ENCODE measurements at regions not wholly inside any gene's neighbourhood (a gene's known extent, or its start where the extent isn't known, plus 50 kb on each side); places are given as distances from the start of the nearest gene placed in this dataset.

- H3K27ac ChIP-seq = no peak overlapping the region
- ATAC-seq (no peak), DNase-seq (no peak)
- no peaks in the 10 kb centered on the region for H3K36me3 ChIP-seq
- H3K27me3 ChIP-seq (ENCODE audit: low read depth) = no peaks in the 10 kb centered on the region
- intact Hi-C loops (cut with DNase I) = no loop called here
- no peaks in the 10 kb centered on the region for H3K4me1 ChIP-seq
- H3K4me3 ChIP-seq = no peak overlapping the region
- TF ChIP-seq, protein P1, sequence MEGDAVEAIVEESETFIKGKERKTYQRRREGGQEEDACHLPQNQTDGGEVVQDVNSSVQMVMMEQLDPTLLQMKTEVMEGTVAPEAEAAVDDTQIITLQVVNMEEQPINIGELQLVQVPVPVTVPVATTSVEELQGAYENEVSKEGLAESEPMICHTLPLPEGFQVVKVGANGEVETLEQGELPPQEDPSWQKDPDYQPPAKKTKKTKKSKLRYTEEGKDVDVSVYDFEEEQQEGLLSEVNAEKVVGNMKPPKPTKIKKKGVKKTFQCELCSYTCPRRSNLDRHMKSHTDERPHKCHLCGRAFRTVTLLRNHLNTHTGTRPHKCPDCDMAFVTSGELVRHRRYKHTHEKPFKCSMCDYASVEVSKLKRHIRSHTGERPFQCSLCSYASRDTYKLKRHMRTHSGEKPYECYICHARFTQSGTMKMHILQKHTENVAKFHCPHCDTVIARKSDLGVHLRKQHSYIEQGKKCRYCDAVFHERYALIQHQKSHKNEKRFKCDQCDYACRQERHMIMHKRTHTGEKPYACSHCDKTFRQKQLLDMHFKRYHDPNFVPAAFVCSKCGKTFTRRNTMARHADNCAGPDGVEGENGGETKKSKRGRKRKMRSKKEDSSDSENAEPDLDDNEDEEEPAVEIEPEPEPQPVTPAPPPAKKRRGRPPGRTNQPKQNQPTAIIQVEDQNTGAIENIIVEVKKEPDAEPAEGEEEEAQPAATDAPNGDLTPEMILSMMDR (IDR thresholded peaks at IDR 0.05) = no peak
- H3K9me3 ChIP-seq = no peaks in the 10 kb centered on the region
Observed at GRCh38 chr4:138857416-138857815, 158.2 kb upstream of the NOCT start.

- ATAC-seq (no peak), DNase-seq (no peak)
- no peaks in the 10 kb centered on the region for H3K27me3 ChIP-seq (ENCODE audit: low read depth)
- H3K36me3 ChIP-seq = no peaks in the 10 kb centered on the region
- H3K4me1 ChIP-seq = no peaks in the 10 kb centered on the region
- intact Hi-C loops (cut with DNase I) = no loop called here
- no peak overlapping the region for H3K27ac ChIP-seq
- H3K9me3 ChIP-seq = no peaks in the 10 kb centered on the region
- TF ChIP-seq, protein P1 (IDR thresholded peaks at IDR 0.05) = no peak
- H3K4me3 ChIP-seq = no peak overlapping the region
Observed at GRCh38 chr4:138852681-138853080, 162.9 kb upstream of the NOCT start.

DNA sequence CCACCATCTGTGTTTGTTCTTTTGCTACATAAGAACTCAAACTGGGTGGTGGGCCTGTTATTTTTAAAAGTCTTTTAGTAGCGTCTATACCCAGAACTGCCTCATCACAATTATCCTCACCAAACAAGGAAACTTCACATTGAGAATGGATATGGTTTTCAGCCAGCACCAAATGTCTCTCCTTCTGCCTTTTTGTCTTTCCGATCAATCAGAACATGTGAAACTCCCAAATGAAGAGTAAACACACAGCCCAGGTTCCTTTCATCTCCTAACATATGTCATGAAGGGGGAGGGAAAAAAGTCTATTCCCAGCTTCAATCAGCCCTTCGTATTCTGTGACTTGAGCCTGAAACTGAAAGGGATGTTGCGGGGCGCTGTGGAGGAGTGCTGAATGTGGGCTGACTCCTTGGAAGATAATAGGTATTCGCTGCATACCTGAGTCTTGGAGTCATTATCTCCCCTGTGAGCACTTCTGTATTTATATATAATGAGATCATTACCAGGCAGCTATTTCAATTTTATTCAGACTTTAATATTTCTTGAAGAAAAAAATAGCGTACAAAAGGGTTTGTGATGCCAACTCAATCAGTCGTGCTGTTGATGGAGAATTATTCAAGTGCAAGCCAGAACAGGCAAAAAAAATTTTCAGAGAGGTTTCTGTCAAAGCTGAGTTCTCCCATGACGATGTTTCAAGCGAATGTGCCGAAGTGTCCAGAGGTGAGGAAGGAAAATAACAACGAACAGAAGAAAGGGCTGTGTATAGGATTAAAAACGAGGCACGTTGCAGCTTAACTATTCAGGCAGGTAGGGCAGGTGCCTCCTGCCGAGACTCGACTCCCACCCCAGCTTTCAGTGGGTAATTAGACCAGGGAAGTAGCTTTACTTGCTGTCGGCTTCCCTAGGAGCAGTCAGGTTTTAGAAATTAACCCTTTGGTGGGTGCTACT, 163.9 kb upstream of the NOCT start:
- Histone ChIP-seq H3K27ac (no peak overlapping the region), H3K27me3 (ENCODE audit: low read depth) (no peaks in the 10 kb centered on the region), H3K9me3 (no peaks in the 10 kb centered on the region), H3K36me3 (no peaks in the 10 kb centered on the region), H3K4me1 (no peaks in the 10 kb centered on the region), H3K4me3 (no peak overlapping the region)
- ATAC-seq = no peak
- DNase-seq = no peak
- intact Hi-C loops (cut with DNase I) = no loop called here
- TF ChIP-seq, protein P1 (IDR thresholded peaks at IDR 0.05) = no peak

DNA sequence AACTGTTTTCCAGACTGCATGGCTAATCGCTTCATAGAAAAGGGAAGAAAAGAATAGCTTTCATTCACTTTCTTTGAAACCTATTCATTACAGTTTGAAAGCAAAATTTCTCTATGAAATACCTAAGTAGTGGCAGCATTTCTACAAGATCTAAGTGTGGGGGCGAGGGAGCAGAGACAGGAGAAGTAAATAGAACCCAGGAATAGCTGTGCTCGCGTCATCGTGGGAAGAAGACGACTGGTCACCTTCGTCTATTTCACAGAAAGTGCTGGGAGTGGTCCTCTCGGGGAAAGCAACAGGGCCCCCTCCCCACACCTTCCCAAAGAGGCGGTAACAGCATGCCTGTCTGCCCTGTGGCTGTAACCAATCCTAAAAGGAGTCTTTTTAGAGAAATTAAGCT, 169.9 kb upstream of the NOCT start:
- Histone ChIP-seq H3K4me3 (no peak overlapping the region), H3K36me3 (no peaks in the 10 kb centered on the region), H3K4me1 (no peaks in the 10 kb centered on the region), H3K27ac (no peak overlapping the region), H3K27me3 (ENCODE audit: low read depth) (no peaks in the 10 kb centered on the region), H3K9me3 (no peaks in the 10 kb centered on the region)
- ATAC-seq = no peak
- TF ChIP-seq, protein P1 (IDR thresholded peaks at IDR 0.05) = no peak
- DNase-seq = no peak
- intact Hi-C loops (cut with DNase I) = no loop called here

DNA sequence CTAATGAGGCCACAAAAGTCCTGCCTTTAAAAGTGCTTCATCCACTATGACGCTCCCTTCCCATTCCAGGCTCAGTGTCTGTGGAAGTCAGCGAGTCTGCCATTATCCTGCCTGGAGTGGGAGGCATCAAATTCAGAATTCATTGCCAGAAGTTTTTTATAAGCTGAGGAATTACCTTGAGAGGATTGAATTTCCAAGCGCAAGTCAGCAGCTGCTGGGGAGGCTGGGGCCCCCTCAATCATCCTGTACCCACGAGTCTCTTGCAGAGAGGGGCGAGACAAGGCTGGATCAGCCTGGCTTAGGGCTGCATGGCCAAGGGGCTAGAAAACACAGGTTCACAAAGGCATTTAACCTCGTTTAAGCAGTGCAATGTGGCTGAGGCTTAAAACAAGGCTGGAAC, 170.5 kb upstream of the NOCT start:
- Histone ChIP-seq H3K9me3 (no peaks in the 10 kb centered on the region), H3K27me3 (ENCODE audit: low read depth) (no peaks in the 10 kb centered on the region), H3K4me3 (no peak overlapping the region), H3K36me3 (no peaks in the 10 kb centered on the region), H3K4me1 (no peaks in the 10 kb centered on the region), H3K27ac (no peak overlapping the region)
- ATAC-seq (no peak), DNase-seq (no peak)
- TF ChIP-seq, protein P1 (IDR thresholded peaks at IDR 0.05) = no peak
- intact Hi-C loops (cut with DNase I) = no loop called here

All from lower lobe of right lung (tissue), 2 donors.